ENCODE measurements at regions not wholly inside any gene's neighbourhood (a gene's known extent, or its start where the extent isn't known, plus 50 kb on each side); places are given as distances from the start of the nearest gene placed in this dataset.

GRCh38 chr20:7346562-7346961 lies 579.1 kb downstream of the BMP2 start:
- TF ChIP-seq CTCF (IDR thresholded peaks at IDR 0.05), result no peak
- peaks cover 15% of the 10 kb centered on the region for H3K9me3 Mint-ChIP-seq
- H3K27ac Mint-ChIP-seq, result no peak overlapping the region
- peaks cover 2% of the 10 kb centered on the region; the same call in 1 of the 2 replicates for H3K27me3 Mint-ChIP-seq (ENCODE audit: insufficient read depth)
- no peaks in the 10 kb centered on the region for H3K4me1 Mint-ChIP-seq (ENCODE audit: low read depth)
- DNase-seq, result no peak
- H3K36me3 Mint-ChIP-seq (ENCODE audit: low read depth), result no peaks in the 10 kb centered on the region
- no peak overlapping the region for H3K4me3 Mint-ChIP-seq

GRCh38 chr20:7347409-7347808 lies 579.9 kb downstream of the BMP2 start:
- no peak overlapping the region for H3K4me3 Mint-ChIP-seq
- no peak for TF ChIP-seq CTCF (IDR thresholded peaks at IDR 0.05)
- DNase-seq, result no peak
- H3K4me1 Mint-ChIP-seq (ENCODE audit: low read depth), result no peaks in the 10 kb centered on the region
- H3K36me3 Mint-ChIP-seq (ENCODE audit: low read depth), result no peaks in the 10 kb centered on the region
- H3K9me3 Mint-ChIP-seq, result peaks cover 15% of the 10 kb centered on the region
- H3K27me3 Mint-ChIP-seq (ENCODE audit: insufficient read depth), result no peaks in the 10 kb centered on the region
- no peak overlapping the region for H3K27ac Mint-ChIP-seq

GRCh38 chr20:7348253-7348652 lies 580.8 kb downstream of the BMP2 start:
- Mint-ChIP-seq H3K4me3 (no peak overlapping the region), H3K27me3 (ENCODE audit: insufficient read depth) (no peaks in the 10 kb centered on the region), H3K27ac (no peak overlapping the region), H3K9me3 (peaks cover 15% of the 10 kb centered on the region), H3K36me3 (ENCODE audit: low read depth) (no peaks in the 10 kb centered on the region), H3K4me1 (ENCODE audit: low read depth) (no peaks in the 10 kb centered on the region)
- TF ChIP-seq CTCF (IDR thresholded peaks at IDR 0.05), result no peak
- DNase-seq, result no peak

- Mint-ChIP-seq H3K36me3 (ENCODE audit: low read depth) (no peaks in the 10 kb centered on the region), H3K27me3 (ENCODE audit: insufficient read depth) (no peaks in the 10 kb centered on the region)
Measured at GRCh38 chr20:7352165-7352564, 584.7 kb downstream of the BMP2 start.

GRCh38 chr20:7355051-7355450 lies 585.2 kb downstream of the HAO1 start:
- H3K9me3 Mint-ChIP-seq, result peaks cover 8% of the 10 kb centered on the region
- H3K4me3 Mint-ChIP-seq, result no peak overlapping the region
- H3K4me1 Mint-ChIP-seq (ENCODE audit: low read depth), result no peaks in the 10 kb centered on the region

More at GRCh38 chr20:7352165-7352564, 584.7 kb downstream of the BMP2 start:
- Mint-ChIP-seq H3K4me3 (no peak overlapping the region), H3K4me1 (ENCODE audit: low read depth) (no peaks in the 10 kb centered on the region), H3K27ac (no peak overlapping the region), H3K9me3 (peaks cover 10% of the 10 kb centered on the region)
- DNase-seq, result no peak
- no peak for TF ChIP-seq CTCF (IDR thresholded peaks at IDR 0.05)

More at GRCh38 chr20:7355051-7355450, 585.2 kb downstream of the HAO1 start:
- TF ChIP-seq CTCF (IDR thresholded peaks at IDR 0.05), result no peak
- DNase-seq, result no peak
- H3K36me3 Mint-ChIP-seq (ENCODE audit: low read depth), result no peaks in the 10 kb centered on the region
- H3K27ac Mint-ChIP-seq, result no peak overlapping the region
- H3K27me3 Mint-ChIP-seq (ENCODE audit: insufficient read depth), result no peaks in the 10 kb centered on the region

All from HFFc6 (cell line).